NCI-H187 treated with DMSO at 0.1 percent for 48 hours (cell line): ENCODE measurements at regions not wholly inside any gene's neighbourhood (a gene's known extent, or its start where the extent isn't known, plus 50 kb on each side); places are given as distances from the start of the nearest gene placed in this dataset.
"Not testable (repeated sequence)": the region's sequence is repeated elsewhere in the genome, so short reads cannot be mapped to it uniquely, and the experiment has no call there.

Experiments
- DNase-seq: peaks from one replicate; lab custom pipeline; 2025; lab: John Stamatoyannopoulos, UW

DNA sequence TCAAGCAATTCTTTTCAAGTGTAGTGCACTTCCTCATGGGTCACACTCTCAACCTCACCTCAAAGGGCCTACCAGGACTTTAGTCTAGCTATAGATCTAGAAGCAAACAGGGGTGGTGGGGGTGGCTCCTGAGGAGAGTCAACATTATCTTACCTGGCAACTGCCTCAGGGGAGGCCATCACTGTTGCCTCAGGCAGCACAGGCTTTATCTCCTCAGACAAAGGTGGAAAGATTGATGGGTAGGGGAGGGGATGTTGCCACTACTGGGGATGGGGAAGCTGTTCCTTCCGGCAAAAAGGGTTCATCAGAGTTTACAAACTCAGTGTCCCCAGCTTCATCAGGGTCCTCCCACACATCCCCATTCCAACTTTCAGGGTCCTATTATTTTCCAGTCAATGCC lies 87.4 kb upstream of the CYRIA start:
- DNase-seq: not testable (repeated sequence)

DNA sequence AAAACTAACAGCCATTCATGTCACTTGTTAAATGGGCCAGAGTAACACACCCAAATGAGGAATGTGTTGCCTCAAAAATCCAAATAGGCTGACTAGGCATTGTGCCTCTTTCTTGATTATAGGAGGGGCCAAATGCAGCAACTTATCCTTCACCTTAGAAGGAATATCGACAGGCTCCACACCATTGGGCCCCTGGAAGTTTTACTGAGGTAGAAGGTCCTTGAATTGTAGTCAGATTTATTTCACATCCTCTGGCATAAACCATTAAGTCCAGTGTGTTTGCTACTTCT lies 85.2 kb upstream of the CYRIA start:
- DNase-seq: not testable (repeated sequence)

DNA sequence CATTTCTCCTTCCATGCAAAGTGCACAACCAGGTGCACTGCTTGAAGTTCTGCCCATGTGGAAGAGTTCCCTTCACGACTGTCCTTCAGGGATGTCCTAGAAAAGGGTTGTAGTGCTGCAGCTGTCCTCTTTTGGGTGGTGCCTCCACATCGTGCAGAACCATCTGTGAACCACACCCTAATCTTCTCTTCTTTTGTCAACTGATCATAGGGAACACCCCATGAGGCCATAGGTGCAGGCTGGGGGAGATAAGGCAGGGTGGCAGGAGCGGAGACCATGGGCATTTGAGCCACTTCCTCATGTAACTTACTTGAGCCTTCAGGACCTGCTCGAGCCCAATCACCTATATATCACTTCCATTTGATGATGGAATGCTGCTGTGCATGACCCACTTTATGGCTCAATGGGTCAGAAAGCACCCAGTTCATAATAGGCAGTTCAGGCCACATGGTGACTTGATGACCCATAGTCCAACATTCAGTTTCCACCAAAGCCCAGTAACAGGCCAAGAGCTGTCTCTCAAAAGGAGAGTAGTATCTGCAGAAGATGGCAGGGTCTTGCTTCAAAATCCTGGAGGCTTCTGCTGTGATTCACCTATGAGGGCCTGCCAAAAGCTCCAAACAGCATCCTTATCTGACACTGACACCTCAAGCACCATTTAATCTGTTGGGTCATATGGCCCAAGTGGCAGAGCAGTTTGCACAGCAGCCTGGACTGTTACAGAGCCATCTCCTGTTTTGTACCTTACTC lies 84.7 kb upstream of the CYRIA start:
- DNase-seq: no peak

DNA sequence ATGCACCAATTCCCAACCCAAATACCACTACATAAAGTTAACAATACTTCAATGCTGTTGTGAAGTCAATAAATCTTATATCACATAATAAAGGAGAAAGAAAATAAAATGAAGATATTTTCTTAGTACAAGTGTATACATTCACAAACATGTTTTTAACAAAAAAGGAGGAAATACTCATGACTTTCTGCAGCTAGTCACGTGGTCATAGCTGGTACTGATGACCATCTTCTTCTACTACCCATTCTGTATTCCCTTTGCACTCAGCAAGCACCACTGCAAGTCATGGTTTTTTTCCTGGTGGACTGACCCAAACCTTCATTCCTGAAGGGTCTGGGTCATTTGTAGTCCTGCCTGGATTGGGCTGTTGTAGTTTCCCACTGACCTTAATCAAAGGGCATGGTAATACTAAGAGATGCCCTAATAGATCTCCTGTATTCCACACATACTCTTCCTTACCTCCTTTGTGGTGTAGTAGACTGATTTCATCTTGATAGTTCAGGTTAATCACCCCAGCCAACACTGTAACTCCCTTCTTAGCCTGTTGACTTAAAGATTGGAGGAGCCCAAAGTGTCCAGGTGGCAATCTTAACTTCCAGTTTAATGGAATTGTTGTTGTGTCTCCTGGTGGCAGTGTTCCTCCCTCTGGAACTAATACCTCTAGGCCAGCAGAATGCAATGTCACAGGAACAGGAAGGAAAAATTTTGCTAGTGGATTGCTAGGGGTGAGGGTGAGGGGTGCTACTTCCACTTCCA lies 83.1 kb upstream of the CYRIA start:
- not testable (repeated sequence) for DNase-seq

DNA sequence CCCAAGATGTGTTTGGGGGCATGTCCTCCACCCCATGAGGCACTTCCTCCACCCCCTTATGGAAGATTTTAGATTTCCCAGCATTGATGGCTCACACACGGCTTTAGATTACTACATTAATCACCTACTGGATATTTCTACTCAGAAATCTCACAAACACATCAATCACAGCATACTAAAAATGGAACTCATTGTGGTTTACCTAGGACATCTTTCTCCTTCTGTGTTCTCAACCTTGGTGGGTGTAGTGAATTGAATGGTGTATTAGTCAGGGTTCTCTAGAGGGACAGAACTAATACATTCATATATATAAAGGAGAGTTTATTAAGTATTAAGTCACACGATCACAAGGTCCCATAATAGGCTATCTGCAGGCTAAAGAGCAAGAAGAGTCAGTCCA lies 82.1 kb upstream of the CYRIA start:
- DNase-seq: no peak

DNA sequence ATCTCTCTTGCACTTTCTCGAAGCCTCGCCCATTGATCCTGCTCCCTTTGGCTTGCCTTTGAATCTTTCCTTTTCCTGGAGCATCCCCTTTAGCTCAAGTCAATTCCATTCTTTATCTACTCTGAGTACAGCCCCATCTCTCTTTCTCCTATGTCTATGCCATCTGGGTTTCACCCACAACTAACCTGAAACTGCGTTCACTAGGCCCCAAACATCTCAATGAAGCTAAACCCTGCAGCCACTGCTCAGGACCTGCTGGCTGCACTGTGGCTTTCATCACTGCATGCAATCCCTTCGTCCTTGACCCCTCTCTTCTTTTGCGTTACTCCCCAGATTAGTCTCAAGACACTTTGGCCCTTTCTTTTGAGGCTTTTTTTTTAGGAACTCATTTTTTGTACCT lies 81.6 kb upstream of the CYRIA start:
- DNase-seq: no peak

DNA sequence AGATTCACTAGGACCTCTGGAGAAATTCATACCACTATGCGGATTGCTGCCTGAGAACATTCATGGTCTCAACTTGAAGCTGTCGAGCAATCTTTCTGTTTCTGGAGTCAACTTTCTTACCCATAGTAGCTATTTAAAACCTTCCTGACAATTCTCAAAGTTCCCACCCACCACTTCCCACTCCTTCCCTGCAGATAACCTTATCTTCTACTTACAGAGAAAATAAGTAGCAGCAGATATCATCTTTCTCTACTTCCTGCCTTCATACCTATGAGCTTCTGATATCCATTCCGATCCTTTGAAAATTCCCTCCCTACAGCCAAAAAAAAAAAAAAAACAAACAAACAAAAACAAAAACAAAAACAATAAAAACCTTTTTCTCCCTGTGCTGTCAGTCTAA lies 81.2 kb upstream of the CYRIA start:
- no peak for DNase-seq

DNA sequence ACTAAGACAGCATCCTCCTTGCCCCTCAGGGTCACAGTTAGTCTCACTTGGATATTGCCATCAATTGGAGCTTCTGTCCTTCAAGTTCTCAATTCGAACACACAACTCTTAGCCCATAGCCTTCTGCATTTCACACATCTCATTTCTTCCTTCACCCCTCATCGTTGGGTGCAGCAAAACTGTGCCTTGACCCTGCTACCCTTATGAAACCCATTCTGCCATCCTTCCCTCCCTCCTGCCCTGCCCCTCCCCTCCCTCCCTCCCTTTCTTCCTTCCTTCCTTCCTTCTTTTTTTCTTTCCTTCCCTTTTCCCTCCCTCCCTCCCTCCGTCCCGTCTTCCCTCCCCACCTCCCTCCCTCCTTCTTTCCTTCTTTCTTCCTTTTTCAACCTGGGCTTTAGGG lies 80.7 kb upstream of the CYRIA start:
- DNase-seq: no peak

DNA sequence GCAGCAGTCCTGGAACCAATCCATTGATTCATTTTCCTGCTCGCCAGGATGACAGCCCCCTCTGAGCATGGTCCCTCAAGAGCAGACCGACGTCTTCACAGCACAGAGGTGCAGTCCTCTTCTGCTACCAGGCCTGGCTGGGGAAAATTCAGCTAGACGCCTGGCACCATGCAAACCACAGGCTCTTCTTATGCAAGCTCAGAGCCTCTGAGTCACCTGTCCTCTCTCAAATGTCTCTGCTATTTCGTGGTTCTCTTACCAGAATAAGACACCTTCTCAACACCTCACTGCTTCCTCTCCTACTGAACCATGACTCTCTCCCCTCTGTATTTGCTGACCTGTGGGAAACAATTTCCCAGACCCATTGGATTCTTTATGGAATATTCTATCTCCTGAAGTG lies 79.8 kb upstream of the CYRIA start:
- no peak for DNase-seq

DNA sequence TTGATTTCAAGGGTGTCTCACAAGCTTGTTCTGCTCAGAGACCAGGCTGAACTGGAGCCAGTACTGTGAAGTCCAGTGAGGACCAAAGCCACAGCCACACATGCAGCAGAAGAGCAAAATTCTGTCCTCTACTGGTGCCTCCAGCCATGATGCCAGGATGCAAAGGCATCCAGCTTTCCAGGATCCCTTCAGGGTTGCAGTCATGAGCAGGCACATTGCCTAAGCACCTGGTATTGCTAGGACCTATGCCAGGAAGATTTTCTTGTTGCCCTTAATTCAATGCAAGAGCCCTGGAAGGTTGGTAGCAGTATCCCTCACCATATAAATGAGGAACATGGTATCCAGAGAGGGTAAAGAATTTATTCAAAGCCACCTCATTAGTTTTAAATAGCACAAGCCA lies 78.9 kb upstream of the CYRIA start:
- DNase-seq: no peak

DNA sequence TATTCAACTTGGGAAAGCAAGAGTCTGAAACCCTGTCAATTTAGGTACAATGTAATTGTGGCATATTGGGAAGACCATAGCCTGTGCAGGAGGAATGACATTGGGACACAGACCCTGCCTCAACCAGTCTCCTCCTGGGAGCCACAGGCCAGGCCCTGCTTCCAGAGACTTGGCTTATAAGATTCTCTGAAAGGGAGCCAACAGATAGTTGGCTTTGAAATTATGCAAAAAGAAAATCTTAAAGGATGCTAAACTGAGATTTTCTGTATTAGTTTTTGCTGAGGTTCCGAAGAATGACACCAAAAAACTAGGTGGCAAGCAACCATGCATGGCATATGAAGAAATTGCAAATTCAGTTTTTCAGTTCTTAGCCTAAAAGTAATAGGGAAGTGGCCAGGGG lies 76.4 kb upstream of the CYRIA start:
- DNase-seq: no peak

DNA sequence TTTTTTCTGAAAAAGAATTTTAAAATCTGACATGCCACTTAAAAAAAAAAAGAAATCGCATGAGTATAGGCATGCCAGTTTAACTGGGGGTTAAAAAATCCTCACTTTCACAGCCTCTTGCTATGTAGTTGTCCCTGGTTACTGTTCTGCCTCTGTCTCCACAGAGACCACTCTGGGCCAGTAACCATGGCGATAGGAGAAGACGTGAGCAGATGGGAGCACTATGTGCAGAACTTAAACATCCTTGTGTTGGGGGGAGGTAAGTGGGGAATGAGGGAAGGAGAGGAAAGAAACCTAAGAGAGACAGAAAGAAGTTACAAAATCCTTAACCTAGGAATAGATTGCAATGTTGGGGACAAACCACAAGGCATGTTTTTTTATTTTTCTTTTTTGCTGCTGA lies 75.9 kb upstream of the CYRIA start:
- no peak for DNase-seq

DNA sequence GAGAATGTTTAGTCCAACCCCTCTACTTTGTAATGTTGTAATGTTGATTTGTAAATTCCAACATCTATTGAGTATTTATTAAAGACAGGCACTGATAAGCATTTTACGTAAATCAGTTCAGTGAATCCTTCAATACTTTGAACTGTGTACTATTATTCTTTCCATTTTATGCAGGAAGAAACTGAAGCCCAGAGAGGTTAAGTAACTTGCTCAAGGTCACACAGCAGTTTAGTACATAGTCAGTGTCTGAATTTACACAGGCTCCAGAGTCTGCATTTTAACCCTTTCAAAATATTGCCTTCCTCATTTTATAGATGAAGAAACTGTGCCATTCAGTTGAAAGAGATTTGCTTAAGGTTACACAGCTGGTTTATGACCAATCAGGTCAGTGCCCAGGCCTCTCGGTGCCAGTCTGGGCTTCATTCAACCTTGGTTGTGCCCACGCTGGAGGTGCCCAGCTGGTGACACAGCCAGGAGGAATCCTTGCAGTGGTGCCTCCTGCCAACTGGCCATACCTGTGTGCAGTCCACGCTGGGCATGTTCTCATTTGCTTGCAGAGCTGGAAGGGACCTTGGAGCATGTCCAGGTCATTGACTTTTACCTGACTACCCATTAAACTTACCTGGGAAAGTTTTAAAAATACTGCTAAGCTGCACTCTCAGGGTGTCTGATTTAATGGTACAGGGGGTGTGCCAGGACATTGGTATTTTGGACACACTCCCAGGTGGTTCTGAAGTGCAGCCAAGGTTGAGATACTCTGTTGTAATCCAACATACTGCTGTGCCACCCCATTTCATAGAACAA lies 74.3 kb upstream of the CYRIA start:
- DNase-seq: no peak

DNA sequence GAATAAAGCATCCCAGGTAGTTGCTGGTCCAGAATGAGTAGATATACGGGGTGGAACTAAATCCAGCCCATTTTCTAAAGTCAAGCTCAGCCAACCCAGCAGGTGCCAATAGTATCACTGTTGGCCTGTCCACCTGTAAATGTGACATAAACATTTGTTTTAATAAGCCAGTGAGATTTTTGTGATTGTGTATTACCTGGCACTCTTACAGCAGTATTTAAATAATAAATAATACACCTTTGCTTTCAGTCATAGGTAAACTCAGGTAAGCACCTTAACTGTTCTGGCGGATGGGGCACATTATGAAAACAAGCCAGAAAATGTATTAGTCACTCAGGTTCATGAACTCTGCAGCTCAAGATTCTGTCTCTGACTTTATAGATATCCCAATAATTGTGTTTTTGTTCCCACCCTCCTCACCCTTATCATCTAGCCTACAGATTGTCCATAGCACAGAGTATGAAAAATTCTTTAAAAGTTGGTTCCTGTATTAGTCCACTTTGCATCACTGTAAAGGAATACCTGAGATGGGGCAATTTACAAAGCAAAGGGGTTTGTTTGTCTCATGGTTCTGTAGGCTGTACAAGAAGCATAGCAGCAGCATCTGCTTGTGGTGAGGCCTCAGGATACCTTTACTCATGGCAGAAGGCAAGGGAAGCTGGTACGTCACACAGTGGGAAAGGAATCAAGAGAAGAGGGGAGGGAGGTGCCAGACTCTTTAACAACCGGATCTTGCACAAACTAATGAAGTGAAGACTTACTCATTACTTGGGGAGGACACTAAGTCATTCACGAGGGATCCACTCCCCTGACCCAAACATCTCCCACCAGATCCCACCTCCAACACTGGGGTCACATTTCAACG lies 73.0 kb upstream of the CYRIA start:
- no peak for DNase-seq

DNA sequence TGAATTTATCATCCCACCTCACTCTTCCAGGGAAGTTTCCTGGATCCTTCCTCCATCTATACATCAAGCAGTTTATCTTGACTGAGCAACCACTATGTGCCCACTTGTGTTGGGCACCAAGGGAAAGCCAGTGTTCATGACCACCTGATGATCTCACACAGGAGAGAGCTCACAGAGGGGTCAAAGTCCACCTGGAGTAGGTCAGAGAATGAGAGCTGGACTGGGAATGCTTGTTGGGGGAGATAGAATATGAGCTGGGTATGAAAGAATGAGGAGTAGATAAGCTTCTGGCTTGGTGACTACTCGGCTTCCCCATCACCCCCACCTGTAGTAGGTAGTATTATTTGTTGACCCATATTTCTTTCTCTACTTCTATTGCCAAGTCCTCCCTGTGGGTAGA lies 72.2 kb upstream of the CYRIA start:
- no peak for DNase-seq

DNA sequence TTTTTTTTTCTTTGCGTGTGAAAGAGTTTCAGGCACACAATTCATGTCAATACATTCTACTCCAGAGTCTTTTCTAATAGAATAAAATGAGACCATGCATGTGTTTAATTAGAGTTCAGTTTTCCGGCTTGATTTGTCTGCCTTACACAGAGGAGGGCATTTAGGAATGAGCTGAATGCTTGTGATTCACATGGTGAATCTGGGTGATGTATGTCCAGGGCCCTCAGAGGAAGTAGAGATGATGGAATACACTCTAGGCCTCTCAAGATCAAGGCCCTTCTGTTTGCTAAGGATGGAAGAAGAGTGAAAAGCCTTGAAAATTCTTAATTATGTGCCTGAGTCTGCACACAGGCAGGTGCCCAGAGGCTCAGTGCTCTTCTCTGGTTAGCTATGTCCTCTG lies 71.0 kb upstream of the CYRIA start:
- DNase-seq: no peak

DNA sequence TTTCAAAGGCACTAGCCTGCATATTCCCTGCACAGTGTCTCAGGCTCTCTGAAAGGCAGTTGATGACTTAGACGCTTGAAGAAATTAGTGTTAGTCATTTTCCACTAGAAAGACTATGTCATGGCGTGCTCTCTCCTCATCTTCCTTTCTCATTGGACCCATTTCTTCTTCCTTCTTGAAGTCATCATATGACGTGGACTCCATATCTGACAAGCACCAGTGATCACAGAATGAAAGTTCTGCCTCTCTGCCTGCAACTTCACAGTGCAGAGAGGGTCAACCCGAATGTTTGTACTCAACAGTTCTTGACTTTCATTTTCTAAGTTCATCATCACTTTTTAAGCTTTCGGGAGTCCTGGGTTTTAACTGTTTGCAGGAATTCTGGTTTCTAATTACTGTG lies 63.7 kb upstream of the CYRIA start:
- no peak for DNase-seq

DNA sequence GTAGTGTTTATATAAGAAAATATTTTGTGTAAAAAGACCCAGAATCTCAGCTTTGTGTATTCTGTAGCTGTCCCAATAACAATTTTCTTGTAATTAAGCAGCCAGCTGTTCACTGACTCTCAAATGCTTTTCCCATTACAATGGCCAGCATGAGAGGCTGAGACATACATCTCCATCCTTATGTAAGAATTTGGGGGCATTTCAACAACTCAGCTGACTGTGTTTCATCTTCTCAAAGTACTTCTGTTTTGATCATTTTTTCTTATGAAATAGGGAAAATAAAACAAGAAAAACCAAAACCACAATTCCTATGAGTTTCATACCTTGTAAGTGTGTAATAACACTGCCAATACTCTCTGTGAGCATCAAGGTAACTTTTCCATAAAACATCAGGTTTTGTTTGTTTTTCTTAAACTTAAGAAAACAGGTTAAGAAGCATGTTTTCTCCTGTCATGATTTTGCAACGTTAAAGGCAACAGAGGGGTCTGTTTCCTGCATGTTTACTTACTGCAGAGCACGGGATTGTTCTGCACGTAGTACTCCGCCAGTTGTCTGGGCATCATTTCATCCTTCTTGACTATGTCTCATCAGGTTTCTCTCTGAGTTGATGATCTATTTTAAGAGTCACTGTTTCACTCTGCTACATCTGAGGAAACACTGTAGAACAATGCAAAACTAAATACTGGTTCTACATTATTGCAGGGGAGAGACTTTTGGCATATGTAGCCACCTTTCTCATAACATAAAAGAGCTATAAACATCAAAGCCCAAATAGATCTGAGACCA lies 62.9 kb upstream of the CYRIA start:
- no peak for DNase-seq

DNA sequence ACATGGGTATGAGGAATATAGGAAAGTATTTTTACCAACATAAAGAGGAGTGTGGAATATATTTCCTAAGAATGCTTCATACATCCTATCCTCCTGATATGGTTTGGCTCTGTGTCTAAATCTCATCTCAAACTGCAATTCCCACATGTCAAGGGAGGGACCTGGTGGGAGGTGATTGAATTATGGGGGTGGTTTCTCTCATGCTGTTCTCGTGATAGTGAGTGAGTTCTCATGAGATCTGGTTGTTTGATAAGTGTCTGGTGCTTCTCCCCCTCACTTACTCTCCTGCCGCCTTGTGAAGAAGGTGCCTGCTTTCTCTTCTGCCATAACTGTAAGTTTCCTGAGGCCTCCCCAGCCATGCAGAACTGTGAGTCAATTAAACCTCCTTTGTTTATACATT lies 62.2 kb upstream of the CYRIA start:
- not testable (repeated sequence) for DNase-seq

DNA sequence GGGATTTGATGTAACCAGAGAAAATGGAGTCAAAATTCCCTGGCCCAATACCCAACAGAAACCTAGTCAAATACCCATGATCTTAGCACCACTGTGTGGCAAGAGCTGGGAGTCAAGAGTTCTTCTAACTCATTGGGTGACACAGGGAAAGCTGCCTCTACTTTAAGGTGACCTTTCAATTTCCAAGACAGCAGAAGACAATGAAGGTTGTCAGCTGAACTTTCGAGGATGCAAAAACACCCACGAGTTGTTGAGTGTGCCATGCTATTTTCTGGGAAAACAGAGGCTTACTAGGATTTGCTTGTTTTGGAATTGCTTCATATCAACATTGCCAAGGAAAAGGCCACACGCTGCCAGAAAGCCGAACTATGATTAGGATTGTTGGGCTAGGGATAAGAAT lies 61.6 kb upstream of the CYRIA start:
- DNase-seq: no peak

DNA sequence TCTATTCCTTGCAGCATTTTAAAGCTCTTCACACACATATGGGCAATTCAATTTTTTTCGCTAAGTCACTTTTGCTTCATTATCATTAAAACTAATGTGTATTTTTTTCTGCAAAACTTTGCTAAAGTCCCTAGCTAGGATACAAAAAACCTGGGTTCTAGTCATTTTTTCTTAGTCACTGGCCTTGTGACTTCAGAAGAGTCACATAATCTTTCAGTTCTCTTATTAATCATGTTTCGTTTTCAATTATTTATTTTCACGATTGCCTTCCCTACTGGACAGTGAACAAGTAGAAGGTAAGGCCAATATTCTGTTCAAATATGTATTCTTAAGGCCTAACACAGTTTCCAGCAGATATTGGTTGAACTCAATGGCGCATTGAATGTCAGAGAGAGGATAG lies 60.9 kb upstream of the CYRIA start:
- no peak for DNase-seq
